NCI-H460 (cell line): ENCODE measurements at regions not wholly inside any gene's neighbourhood (a gene's known extent, or its start where the extent isn't known, plus 50 kb on each side); places are given as distances from the start of the nearest gene placed in this dataset.
"Not testable (repeated sequence)": the region's sequence is repeated elsewhere in the genome, so short reads cannot be mapped to it uniquely, and the experiment has no call there.

Experiments used
- DNase-seq: peaks from one replicate; pipeline ENCODE4 v3.0.0-alpha.2; 2016; ENCODE audit warnings: low read depth; ENCODE audit errors: extremely low read depth

GRCh38 chr13:80901111-80901510 lies 560.2 kb upstream of the SPRY2 start:
- DNase-seq = no peak

- no peak for DNase-seq
Observed at GRCh38 chr13:80900561-80900960, 559.6 kb upstream of the SPRY2 start.

- not testable (repeated sequence) for DNase-seq
Observed at GRCh38 chr13:80897641-80898040, 556.7 kb upstream of the SPRY2 start.

- DNase-seq = no peak
Observed at GRCh38 chr13:80894917-80895316, 554.0 kb upstream of the SPRY2 start.

GRCh38 chr13:80889829-80890228 lies 548.9 kb upstream of the SPRY2 start:
- DNase-seq = no peak

GRCh38 chr13:80888390-80888789 lies 547.5 kb upstream of the SPRY2 start:
- DNase-seq = no peak

GRCh38 chr13:80884056-80884785 lies 543.3 kb upstream of the SPRY2 start:
- DNase-seq = no peak

GRCh38 chr13:80883545-80883944 lies 542.6 kb upstream of the SPRY2 start:
- DNase-seq = no peak

GRCh38 chr13:80881942-80882445 lies 541.1 kb upstream of the SPRY2 start:
- no peak for DNase-seq

- no peak for DNase-seq
Observed at GRCh38 chr13:80881495-80881894, 540.6 kb upstream of the SPRY2 start.

- no peak for DNase-seq
Observed at GRCh38 chr13:80881034-80881433, 540.1 kb upstream of the SPRY2 start.

GRCh38 chr13:80877944-80878241 lies 537.0 kb upstream of the SPRY2 start:
- no peak for DNase-seq

- DNase-seq = no peak
Observed at GRCh38 chr13:80877209-80877943, 536.5 kb upstream of the SPRY2 start.

GRCh38 chr13:80873589-80873988 lies 532.7 kb upstream of the SPRY2 start:
- DNase-seq = no peak

GRCh38 chr13:80871971-80872370 lies 531.0 kb upstream of the SPRY2 start:
- not testable (repeated sequence) for DNase-seq

- DNase-seq = no peak
Observed at GRCh38 chr13:80871481-80871880, 530.6 kb upstream of the SPRY2 start.

GRCh38 chr13:80870186-80870585 lies 529.3 kb upstream of the SPRY2 start:
- DNase-seq = no peak

- DNase-seq = no peak
Observed at GRCh38 chr13:80866921-80867320, 526.0 kb upstream of the SPRY2 start.

GRCh38 chr13:80865329-80865728 lies 524.4 kb upstream of the SPRY2 start:
- no peak for DNase-seq

GRCh38 chr13:80862456-80862855 lies 521.5 kb upstream of the SPRY2 start:
- DNase-seq = no peak

- DNase-seq = no peak
Observed at GRCh38 chr13:80860845-80861244, 519.9 kb upstream of the SPRY2 start.

GRCh38 chr13:80858131-80858530 lies 517.2 kb upstream of the SPRY2 start:
- no peak for DNase-seq
